Skeletal muscle cell (primary cell): ENCODE measurements at regions not wholly inside any gene's neighbourhood (a gene's known extent, or its start where the extent isn't known, plus 50 kb on each side); places are given as distances from the start of the nearest gene placed in this dataset.
A peak's percentile ranks its signal among the peaks of the same experiment; 100 is the strongest.

Source experiments
- DNase-seq: peaks from one replicate; pipeline ENCODE4 v3.0.0-alpha.2; 2010; ENCODE audit warnings: low read depth
- H3K4me3 ChIP-seq: 2 replicates; pipeline ENCODE4 v1.5.1; 2011; ENCODE audit warnings: low read depth, mild to moderate bottlenecking, control low read depth, low read length, moderate library complexity

DNA sequence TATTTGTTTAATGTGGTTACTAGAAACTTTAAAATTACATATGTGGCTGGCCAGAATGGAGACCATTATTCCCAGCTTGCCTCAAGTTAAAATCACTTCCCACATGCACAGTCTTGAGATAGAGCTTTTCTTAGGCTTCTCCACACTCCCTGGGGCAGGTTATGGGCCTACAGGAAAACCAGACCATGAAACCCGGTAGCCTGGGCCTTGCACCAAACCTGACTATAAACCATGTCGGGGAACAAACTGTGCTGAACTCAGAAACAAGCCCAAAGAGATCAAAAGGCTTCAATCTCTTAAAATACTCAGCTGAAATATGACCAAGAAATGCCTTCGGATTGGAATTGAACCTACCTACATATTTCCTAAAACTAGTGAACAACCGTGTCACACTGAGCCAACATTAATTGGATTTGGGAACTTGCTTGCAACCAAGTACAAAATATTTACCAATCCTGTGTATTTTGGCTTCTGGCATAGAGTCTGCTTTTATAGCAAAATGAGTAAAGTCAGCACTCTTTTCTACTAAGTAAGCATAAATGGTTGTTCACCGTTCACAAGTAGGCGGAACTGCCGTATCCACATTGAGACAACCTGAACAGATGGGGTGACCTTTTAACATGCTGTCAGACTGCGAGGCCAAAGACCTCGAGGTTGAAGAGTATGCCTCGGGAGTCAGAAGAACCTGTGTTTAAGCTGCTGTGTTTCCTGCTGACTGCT lies 199.5 kb downstream of the FAM76B start:
- no peak overlapping the region for H3K4me3 ChIP-seq
- no peak for DNase-seq

DNA sequence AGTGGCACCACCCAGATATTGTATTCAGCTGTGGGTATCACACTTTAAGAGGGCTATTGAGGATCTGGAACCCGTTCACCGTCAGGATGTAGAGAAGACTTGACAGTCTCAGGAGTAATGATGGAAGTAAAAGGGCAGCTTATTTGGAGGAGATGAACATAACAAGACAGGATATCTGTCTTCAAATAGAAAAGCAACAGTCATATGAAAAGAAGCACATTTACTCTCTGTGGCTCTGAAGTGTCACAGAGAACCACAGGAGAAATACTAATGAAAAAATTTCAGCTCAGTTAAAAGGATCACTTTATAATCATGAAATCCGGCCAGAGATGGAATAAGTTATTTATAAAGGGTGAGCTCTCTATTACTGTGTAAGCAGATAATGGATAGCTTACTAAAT lies 200.8 kb downstream of the FAM76B start:
- no peak for DNase-seq
- no peak overlapping the region for H3K4me3 ChIP-seq

DNA sequence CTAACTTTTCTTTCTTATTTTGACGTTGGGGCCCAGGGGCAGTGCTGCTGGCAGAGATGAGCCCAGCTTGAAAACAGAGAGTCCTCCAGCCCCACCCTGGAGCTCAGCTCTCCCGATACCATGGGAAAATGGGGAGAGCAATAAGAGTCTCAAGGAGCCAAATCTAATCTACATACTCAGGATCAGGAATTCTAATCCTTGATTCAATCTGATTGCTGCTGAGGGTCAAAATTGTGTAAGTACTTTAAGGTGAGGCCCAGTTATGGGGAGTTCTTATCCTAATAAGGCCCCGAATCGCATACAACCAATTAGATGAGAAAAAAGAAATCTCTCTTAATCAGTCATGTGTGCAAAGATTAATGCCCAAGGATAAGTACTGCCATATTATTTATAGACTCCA lies 202.9 kb downstream of the FAM76B start:
- no peak overlapping the region for H3K4me3 ChIP-seq
- no peak for DNase-seq

DNA sequence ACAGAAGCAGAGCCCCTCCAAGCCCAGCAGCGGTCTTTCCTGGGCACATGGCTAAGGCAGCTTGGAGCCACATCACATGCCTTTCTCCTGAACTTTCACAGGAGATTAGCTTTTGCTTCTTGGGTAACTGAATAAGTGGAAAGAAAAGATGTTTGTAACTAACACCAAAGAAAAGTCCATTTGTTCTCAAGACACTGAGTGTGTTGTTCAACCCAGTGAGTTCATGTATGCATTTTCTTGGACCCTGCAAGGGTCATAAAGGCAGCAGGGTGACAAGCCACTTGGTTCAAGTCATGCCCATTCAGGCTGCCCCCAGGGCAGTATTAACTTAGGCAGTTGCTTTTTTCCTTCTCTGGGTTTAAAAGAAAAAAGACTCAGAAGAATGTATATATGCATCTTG lies 203.4 kb downstream of the FAM76B start:
- H3K4me3 ChIP-seq = no peak overlapping the region
- no peak for DNase-seq

DNA sequence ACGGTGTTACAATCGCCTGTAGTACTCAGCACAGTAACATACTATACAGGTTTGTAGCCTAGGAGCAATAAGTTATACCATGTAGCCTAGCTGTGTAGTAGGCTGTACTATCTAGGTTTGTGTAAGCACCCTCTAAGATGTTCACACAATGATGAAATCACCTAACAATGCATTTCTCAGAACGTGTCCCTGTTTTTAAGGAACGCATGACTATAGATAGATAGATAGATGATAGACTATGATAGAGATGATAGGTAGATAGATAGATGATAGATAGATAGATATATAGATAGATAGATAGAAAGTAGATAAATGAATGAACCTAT lies 203.9 kb downstream of the FAM76B start:
- no peak overlapping the region for H3K4me3 ChIP-seq
- no peak for DNase-seq

DNA sequence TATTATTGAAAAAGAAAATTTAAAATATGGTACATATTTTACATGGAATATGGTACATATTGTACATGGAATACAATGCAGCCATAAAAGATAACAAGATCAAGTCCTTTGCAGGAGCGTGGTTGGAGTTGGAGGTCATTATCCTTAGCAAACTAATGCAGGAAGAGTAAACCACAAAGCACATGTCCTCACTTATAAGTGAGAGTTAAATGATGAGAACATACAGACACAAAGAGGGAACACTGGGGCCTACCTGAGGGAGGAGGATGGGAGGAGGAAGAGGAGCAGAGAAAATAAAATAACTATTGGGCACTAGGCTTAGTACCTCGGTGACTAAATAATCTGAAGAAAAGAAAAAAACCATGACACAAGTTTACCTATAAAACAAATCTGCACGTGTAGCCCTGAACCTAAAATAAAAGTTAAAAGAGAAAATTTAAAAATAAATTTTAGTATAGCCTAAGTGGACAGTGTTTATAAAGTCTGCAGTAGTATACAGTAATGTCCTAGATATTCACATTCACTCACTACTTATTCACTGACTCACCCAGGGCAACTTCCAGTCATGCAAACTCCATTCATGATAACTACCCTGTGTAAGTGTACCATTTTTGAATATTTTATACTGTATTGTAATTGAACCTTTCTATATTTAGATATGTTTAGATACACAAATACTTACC lies 204.4 kb downstream of the FAM76B start:
- DNase-seq = no peak
- H3K4me3 ChIP-seq = no peak overlapping the region

DNA sequence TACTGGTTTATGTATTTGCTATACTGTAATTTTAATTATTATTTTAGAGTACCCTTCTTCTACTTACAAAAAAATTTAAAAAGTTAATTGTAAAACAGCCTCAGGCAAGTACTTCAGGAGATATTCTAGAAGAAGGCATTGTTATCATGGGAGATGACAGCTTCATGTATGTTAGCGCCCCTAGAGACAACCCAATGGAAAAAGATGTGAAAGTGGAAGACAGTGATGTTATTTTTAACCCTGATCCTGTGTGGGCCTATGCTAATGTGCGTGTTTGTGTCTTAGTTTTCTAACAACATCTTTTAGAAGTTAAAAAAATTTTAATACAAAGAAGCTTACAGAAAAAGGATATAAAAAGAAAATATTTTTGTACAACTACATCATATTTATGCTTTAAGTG lies 205.0 kb downstream of the FAM76B start:
- no peak for DNase-seq

DNA sequence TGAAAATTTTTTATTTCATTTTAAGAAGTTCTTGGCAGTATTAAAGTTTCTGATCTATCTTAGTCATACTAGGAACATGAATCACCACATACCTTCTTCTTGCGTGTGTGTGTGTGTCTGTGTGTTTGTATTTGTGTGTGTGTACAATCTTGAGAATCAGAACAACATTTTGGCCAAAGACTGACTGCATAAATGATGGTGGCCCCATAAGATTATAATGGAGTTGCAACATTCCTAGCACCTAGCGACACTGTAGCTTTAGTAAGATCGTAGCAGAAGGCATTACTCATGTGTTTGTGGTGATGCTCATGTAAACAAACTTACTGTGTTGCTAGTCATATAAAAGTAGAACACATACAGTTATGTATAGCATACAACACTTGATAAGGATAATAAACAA lies 205.4 kb downstream of the FAM76B start:
- no peak for DNase-seq
- H3K4me3 ChIP-seq = no peak overlapping the region

More for the DNA sequence above, 205.0 kb downstream of the FAM76B start:
- H3K4me3 ChIP-seq = no peak overlapping the region

DNA sequence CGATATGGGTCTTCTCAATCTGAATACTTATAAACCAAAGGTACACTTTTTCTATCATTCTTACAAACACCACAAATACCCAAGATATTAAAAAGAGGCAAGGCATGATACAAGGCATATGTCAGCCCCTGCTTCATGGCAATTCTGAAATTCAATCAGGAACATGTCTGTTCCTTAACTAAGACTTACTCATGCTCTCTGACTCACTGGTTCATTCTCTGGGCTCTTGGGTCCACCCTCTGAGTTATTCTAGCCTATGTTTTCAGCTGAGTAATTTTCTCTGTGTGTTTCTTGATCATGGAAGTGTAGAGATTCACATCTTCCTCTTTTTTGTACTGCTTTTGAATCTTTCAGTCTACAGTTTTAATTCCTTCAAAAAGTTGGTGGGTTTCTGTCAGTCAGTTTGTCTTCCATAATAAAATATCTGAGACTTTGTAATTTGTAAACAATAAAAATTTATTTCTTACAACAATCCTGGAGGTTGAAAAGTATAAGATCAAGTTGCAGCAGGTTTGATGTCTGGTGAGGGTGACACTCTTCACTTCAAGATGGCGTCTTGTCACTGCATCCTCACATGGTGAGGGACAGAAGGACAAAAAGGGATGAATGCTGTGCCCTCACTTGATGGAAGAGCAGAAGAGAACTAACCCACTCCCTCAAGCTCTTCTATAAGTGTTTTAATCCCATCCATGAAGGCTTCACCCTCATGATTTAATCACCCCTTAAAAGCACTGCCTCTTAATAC lies 211.7 kb downstream of the FAM76B start:
- no peak overlapping the region for H3K4me3 ChIP-seq
- peak; percentile 65 for DNase-seq

DNA sequence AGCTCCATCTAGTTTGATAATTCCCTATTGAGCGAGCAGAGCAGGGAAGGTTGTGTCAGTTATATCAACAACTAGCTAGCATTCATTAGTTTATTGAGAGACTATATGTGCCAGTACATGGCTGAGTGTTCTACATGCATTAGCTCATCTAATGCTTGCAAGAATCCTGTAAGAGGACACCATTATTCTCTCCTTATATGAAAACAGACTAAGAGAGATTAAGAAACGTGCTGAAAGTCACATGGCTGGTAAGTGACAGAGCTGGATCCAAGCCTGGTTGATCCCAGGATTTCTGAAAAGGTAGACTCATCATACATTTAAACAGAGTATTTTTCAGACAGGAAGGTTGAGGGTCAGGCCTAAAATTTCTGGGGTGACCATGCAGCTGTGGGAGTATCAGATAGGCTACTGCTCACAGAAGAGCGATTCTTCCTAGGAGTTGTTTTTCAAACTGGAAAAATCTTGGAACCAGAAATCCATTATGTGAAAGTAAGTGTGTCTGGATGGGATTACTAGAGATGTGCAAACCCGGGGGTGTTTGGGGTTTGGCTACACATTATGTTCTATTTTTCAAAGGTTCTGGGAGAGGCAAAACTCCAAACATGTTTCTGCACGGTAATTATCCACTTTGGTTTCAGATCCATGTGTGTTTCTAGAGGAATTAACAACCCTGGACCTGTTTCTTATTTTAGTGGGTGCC lies 213.3 kb downstream of the FAM76B start:
- no peak for DNase-seq
- no peak overlapping the region for H3K4me3 ChIP-seq

DNA sequence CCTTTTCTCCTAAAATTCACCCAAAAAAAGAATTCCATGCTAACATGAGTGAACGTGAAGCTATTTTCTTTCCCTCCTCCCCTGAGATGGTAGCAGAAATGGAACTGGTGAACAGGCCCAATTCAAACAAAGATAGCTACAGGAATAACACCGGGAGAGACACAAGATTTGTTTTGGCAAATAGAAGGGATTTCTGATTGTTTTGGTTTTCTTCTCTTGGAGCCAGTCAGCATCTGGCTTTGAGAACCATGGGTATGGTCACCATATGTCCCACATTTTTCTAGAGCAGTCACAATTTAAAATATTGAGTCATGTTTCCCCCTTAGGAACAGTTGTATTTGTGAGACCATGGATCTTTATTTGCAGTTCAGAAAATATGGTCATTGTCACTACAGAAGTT lies 214.1 kb downstream of the FAM76B start:
- no peak for DNase-seq

DNA sequence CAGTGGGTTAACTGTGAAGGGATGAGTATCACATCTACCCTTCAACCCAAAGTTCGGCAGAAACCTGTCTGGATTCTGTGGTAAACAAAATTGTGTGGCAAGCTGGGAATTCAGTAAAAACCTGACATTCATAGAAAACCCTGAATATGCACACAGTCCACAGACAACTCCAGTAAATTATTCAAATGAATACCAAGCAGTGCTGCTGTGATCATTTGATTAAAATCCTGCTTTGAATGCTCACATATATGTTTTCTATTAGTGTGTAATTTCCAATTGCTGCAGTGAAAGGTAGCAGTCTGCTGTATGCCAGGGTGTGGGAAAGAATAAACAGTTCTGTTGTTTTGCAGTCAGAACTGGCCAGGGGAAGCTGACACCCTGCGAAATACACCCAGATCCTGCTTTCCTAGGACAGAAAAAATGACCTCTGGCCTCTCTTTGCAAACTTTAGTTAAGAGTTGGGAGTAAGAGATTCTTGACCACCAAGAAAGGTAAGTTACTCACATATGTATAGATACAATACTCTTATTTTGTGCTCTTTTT lies 217.8 kb downstream of the FAM76B start:
- H3K4me3 ChIP-seq = no peak overlapping the region
- DNase-seq = no peak

More for the DNA sequence above, 214.1 kb downstream of the FAM76B start:
- H3K4me3 ChIP-seq = no peak overlapping the region

DNA sequence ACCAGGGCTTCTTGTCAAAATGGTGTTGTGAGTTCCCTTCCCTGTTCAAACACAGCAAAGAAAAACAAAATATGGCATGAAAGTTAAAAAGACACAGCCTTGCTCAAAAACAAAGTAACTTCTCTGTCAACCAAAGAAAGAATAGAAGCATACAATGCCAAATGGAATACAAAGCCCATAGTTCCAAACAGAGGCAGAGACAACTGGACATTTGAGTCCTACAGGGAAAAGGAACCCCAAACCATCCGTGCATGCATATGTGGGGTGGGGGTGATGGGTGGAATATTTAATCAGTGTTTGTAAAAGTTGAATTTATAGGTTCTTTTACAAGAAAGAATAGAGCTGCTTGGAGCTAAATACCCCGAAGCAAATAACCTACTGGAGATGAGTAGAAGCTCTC lies 218.7 kb downstream of the FAM76B start:
- no peak overlapping the region for H3K4me3 ChIP-seq
- DNase-seq = no peak

DNA sequence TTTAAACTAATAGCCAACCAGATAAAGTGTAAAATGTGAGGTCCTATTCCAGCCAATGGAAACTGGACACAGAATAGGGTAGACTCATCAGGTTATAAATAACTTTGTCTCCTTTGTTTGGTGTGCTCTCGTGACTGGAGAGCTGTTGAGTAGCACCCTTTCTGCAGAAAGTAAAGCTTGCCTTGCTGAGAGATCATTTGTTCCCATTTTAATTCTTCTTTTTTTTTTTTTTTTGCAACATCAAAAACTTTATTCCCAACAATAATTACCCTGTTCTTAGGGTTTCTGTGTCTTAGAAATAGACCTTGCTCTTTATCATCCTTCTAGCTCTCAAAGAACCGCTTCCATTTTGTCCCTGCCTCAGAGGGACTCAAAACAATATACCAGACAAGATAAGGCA lies 220.4 kb downstream of the FAM76B start:
- no peak for DNase-seq
- no peak overlapping the region for H3K4me3 ChIP-seq

DNA sequence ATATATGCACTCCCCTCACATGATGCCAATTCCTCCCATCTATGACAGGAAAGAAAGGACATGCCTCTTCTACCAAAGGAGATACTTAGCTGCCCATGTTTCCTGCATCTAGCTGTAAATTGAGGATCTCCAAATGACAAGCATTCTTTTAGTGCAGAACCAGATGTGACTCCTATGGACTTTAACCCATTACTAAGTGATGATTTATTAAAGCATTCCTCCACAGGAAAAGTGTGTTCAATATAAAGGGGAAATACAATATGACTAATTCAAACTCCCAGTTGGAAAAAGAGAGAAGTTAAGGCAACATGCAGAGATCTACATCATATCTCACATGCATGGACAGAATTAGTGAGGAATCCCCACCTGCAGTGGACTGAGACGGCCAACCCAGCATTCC lies 221.3 kb downstream of the FAM76B start:
- no peak for DNase-seq
- no peak overlapping the region for H3K4me3 ChIP-seq

DNA sequence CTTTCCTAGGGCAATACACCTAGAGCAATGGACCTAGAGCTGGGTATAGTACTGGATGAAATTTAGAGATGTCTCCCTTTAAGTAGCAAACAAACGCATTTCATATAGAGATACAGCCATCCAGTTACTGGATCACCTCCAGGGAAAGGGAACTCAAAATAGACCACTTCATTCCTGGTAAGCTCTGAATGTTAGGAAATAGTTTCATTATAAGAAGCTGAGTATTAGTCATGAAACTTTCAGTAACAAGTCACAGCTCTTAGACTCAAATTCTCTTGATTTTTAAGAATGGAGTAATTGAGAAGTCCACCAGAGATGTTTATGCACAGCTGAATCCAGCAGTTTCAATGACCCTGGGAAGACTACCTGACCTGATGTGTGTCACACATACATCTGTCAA lies 221.9 kb downstream of the FAM76B start:
- H3K4me3 ChIP-seq = no peak overlapping the region
- DNase-seq = peak; percentile 67

DNA sequence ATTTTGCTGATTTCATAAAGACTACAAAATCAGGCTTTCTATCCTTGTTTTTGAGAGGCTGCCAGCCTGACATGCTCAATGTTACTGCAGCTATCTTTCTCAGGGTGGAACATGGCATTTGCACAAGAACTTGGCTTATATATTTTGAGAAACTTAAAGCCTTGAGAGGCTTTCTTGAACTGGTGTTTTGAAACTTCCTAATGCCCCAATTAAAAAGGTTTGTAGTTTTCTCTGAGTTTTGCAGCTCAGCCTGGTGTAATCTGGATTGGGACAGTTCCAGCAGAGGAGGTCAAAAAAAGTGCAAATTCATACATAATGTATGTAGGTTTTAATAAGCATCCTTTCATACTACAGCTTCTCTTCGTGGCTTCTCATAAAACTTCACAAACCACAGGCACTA lies 223.4 kb downstream of the FAM76B start:
- no peak overlapping the region for H3K4me3 ChIP-seq
- DNase-seq = no peak

DNA sequence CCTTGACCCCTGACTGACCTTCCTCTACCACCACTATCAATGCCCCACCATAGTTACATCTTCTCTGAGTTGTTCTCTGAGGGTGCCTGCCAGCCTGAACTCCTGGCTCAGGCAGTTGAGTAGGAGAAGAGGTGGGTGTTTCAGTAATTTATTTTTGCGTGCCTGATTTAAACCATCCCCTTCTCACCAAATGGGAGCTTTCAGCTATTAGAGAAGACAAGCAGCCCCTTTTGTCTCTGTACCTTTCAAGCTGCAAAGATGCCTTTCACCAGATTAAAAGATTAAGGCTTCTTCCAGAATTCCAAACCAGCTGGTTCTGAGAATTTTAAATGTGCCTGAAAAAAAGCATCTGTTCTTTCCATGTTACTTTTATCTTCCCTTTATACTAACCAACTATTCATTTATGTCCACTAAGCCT lies 223.8 kb downstream of the FAM76B start:
- no peak overlapping the region for H3K4me3 ChIP-seq
- no peak for DNase-seq

DNA sequence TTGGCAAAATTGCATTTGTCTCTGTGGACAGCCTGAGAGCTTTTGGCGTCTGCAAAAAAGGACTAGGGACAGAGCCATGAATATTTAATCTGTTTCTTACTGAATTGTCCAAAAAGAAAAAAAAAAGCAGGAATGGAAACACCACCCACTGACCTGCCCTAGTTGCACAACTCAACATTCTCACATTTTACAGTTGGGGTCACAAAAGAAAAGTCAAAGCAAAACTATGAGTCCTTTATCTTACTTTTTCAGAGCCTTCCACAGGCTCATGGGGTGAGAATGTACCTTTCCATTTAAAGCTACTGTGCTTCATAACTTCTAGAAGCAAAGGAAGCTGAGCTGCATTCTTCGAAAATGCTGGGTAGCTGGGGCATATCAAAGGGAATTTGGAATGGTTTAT lies 225.7 kb downstream of the FAM76B start:
- no peak for DNase-seq
- H3K4me3 ChIP-seq = no peak overlapping the region

DNA sequence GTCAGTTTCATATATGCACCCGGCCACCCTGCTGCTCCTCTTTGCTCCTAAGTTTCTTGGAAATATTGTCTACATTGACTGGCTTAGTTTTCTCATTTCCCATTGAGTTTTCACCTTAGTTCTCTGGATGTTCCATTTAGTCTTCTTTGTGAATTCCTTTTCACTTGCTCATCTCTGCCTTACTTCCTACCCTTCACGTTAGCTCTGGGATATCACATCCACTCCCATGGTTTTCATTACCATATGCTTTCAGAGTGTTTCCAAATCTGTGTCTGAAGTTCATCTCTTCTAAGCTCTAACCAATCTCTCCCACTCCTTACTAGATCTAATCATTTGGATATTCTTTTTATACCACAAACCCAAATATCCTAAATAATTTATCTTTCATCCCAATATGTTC lies 226.4 kb downstream of the FAM76B start:
- no peak for DNase-seq
- no peak overlapping the region for H3K4me3 ChIP-seq
